SK-N-SH treated with all-trans-retinoic acid at 6 μM for 48 hours (cell line): ENCODE measurements at regions not wholly inside any gene's neighbourhood (a gene's known extent, or its start where the extent isn't known, plus 50 kb on each side); places are given as distances from the start of the nearest gene placed in this dataset.

ENCODE experiments used
- ATAC-seq: fragments of 200-7000 bp; cut with Tn5 transposase; 3 replicates; pipeline ENCODE4 v1.9.1; 2020; ENCODE audit warnings: mild to moderate bottlenecking, moderate library complexity
- ARNTL ChIP-seq: fragments of 450-650 bp; formaldehyde crosslinking; IDR thresholded peaks from 2 replicates; pipeline ENCODE4 v1.5.0; 2020; ENCODE audit warnings: low read depth, mild to moderate bottlenecking, moderate library complexity, borderline replicate concordance
- BACH2 ChIP-seq: fragments of 250-450 bp; sonication (Bioruptor Pico); IDR thresholded peaks from 2 replicates; pipeline ENCODE4 v1.9.0; 2021; ENCODE audit warnings: mild to moderate bottlenecking, borderline replicate concordance
- CSDC2 ChIP-seq: fragments of 250-450 bp; sonication (Bioruptor Pico); IDR thresholded peaks from 2 replicates; pipeline ENCODE4 v1.5.0; 2020; ENCODE audit warnings: mild to moderate bottlenecking, moderate library complexity
- ESRRG ChIP-seq: fragments of 250-450 bp; sonication (Bioruptor Pico); IDR thresholded peaks from 2 replicates; pipeline ENCODE4 v1.6.1; 2021; ENCODE audit warnings: mild to moderate bottlenecking
- GLIS3 ChIP-seq: fragments of 250-450 bp; sonication (Bioruptor Pico); IDR thresholded peaks from 2 replicates; pipeline ENCODE4 v1.5.0; 2020; ENCODE audit warnings: mild to moderate bottlenecking, moderate library complexity
- ISL1 ChIP-seq: fragments of 250-450 bp; sonication (Bioruptor Pico); IDR thresholded peaks from 2 replicates; pipeline ENCODE4 v2.1.2; 2022; ENCODE audit warnings: mild to moderate bottlenecking, moderate library complexity
- OSR1 ChIP-seq: fragments of 250-450 bp; sonication (Bioruptor Pico); IDR thresholded peaks from 2 replicates; pipeline ENCODE4 v1.8.0; 2022; ENCODE audit warnings: moderate library complexity, mild to moderate bottlenecking, inconsistent platforms
- RARB ChIP-seq: fragments of 250-450 bp; sonication (Bioruptor Pico); IDR thresholded peaks from 2 replicates; pipeline ENCODE4 v1.8.0; 2021; ENCODE audit warnings: mild to moderate bottlenecking, moderate library complexity
- SNAI2 ChIP-seq: fragments of 250-450 bp; sonication (Bioruptor Pico); IDR thresholded peaks from 2 replicates; pipeline ENCODE4 v1.5.0; 2020; ENCODE audit warnings: mild to moderate bottlenecking, moderate library complexity
- TCF4 ChIP-seq: fragments of 250-450 bp; sonication (Bioruptor Pico); IDR thresholded peaks from 2 replicates; pipeline ENCODE4 v1.8.0; 2021; ENCODE audit warnings: mild to moderate bottlenecking, moderate library complexity, borderline replicate concordance
- ZC3H10 ChIP-seq: fragments of 250-450 bp; sonication (Bioruptor Pico); IDR thresholded peaks from 2 replicates; pipeline ENCODE4 v1.5.1; 2021; ENCODE audit warnings: mild to moderate bottlenecking, moderate library complexity
- ZFP3 ChIP-seq: fragments of 250-450 bp; sonication (Bioruptor Pico); IDR thresholded peaks from 2 replicates; pipeline ENCODE4 v1.5.0; 2020; ENCODE audit warnings: mild to moderate bottlenecking, moderate library complexity
- ZFP30 ChIP-seq: fragments of 450-650 bp; formaldehyde crosslinking; IDR thresholded peaks from 2 replicates; pipeline ENCODE4 v1.5.0; 2022; ENCODE audit warnings: mild to moderate bottlenecking, moderate library complexity
- ZNF70 ChIP-seq: fragments of 450-650 bp; formaldehyde crosslinking; IDR thresholded peaks from 2 replicates; pipeline ENCODE4 v1.5.0; 2020; ENCODE audit warnings: mild to moderate bottlenecking, moderate library complexity
- ZNF8 ChIP-seq: fragments of 450-650 bp; formaldehyde crosslinking; IDR thresholded peaks from 2 replicates; pipeline ENCODE4 v1.5.0; 2020; ENCODE audit warnings: mild to moderate bottlenecking, moderate library complexity
- TF ChIP-seq, protein P1 (sequence below): fragments of 250-450 bp; sonication (Bioruptor Pico); IDR thresholded peaks from 2 replicates; pipeline ENCODE4 v1.8.0; 2020; ENCODE audit warnings: mild to moderate bottlenecking, moderate library complexity, borderline replicate concordance
- TF ChIP-seq, protein P2 (sequence below): fragments of 250-450 bp; sonication (Bioruptor Pico); IDR thresholded peaks from 2 replicates; pipeline ENCODE4 v1.5.1; 2020; ENCODE audit warnings: low read depth, mild to moderate bottlenecking, moderate library complexity
- TF ChIP-seq, protein P3 (sequence below): fragments of 250-450 bp; sonication (Bioruptor Pico); IDR thresholded peaks from 2 replicates; pipeline ENCODE4 v1.5.1; 2021; ENCODE audit warnings: mild to moderate bottlenecking, moderate library complexity
- TF ChIP-seq, protein P4 (sequence below): fragments of 250-450 bp; sonication (Bioruptor Pico); IDR thresholded peaks from 2 replicates; pipeline ENCODE4 v1.8.0; 2021; ENCODE audit warnings: low read depth, mild to moderate bottlenecking, moderate library complexity, borderline replicate concordance

DNA sequence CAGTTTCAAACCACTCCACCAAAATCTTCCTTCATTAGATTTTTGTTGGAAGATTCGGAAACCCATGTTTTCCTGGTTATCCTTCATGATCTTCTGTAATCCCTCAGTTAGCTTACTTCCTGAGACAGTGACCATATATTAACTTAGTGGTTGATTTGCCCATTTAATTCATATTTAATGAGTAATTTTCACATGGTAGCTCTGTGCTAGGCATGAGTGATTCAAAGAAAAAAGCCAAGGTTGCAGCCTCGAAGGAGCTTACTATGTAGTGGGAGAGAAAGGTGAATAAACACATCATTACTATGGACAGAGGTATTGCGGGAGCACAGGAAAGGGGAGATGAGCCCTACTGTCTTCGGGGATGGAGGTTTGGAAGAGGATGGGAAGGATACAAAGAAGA is 158.5 kb downstream of the TLE1 start (continued):
- TF ChIP-seq BACH2 (CRISPR knock-in tag) (no peak), ISL1 (CRISPR knock-in tag) (no peak), OSR1 (CRISPR knock-in tag) (no peak), ZNF70 (CRISPR knock-in tag) (no peak), ZNF8 (no peak)
- TF ChIP-seq, protein P1, sequence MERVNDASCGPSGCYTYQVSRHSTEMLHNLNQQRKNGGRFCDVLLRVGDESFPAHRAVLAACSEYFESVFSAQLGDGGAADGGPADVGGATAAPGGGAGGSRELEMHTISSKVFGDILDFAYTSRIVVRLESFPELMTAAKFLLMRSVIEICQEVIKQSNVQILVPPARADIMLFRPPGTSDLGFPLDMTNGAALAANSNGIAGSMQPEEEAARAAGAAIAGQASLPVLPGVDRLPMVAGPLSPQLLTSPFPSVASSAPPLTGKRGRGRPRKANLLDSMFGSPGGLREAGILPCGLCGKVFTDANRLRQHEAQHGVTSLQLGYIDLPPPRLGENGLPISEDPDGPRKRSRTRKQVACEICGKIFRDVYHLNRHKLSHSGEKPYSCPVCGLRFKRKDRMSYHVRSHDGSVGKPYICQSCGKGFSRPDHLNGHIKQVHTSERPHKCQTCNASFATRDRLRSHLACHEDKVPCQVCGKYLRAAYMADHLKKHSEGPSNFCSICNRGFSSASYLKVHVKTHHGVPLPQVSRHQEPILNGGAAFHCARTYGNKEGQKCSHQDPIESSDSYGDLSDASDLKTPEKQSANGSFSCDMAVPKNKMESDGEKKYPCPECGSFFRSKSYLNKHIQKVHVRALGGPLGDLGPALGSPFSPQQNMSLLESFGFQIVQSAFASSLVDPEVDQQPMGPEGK (CRISPR knock-in tag) = no peak
- TF ChIP-seq, all 23 proteins: peak for 0

DNA sequence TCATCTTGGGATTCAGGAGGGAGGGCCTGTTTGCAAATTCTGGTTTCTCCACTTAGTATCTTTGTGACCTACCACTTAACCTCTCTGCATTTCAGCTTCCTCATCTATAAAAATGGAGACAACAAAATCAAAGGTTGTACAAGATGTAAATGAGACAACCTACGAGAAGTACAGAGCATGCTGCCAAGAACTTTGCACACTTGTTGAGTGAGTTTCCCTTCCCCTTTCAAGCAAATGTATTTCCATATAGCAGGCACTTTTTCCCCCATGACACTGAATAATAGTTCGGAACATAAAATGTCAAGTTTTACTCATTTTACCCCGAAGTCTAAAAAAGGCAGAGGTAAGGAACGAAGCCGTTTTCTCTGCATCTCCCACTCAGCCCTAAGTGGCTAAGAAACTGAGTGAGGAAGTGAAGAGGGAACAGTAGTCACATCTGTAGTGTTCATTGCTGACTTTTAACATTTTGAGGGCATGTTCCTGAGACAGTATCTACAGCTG is 159.0 kb downstream of the TLE1 start:
- ATAC-seq = no peak
- no peak for TF ChIP-seq RARB (CRISPR knock-in tag)
- no peak for TF ChIP-seq TCF4 (CRISPR knock-in tag)
- TF ChIP-seq, protein P1 (CRISPR knock-in tag) = no peak
- TF ChIP-seq, protein P2, sequence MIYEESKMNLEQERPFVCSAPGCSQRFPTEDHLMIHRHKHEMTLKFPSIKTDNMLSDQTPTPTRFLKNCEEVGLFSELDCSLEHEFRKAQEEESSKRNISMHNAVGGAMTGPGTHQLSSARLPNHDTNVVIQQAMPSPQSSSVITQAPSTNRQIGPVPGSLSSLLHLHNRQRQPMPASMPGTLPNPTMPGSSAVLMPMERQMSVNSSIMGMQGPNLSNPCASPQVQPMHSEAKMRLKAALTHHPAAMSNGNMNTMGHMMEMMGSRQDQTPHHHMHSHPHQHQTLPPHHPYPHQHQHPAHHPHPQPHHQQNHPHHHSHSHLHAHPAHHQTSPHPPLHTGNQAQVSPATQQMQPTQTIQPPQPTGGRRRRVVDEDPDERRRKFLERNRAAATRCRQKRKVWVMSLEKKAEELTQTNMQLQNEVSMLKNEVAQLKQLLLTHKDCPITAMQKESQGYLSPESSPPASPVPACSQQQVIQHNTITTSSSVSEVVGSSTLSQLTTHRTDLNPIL (CRISPR knock-in tag) = no peak
- TF ChIP-seq, protein P3, sequence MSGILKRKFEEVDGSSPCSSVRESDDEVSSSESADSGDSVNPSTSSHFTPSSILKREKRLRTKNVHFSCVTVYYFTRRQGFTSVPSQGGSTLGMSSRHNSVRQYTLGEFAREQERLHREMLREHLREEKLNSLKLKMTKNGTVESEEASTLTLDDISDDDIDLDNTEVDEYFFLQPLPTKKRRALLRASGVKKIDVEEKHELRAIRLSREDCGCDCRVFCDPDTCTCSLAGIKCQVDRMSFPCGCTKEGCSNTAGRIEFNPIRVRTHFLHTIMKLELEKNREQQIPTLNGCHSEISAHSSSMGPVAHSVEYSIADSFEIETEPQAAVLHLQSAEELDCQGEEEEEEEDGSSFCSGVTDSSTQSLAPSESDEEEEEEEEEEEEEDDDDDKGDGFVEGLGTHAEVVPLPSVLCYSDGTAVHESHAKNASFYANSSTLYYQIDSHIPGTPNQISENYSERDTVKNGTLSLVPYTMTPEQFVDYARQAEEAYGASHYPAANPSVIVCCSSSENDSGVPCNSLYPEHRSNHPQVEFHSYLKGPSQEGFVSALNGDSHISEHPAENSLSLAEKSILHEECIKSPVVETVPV (CRISPR knock-in tag) = no peak
- no peak for TF ChIP-seq ZFP30
- TF ChIP-seq CSDC2 = no peak
- no peak for TF ChIP-seq ZNF8
- TF ChIP-seq ARNTL (CRISPR knock-in tag) = no peak
- TF ChIP-seq ZNF70 (CRISPR knock-in tag) = no peak
- TF ChIP-seq, protein P4, sequence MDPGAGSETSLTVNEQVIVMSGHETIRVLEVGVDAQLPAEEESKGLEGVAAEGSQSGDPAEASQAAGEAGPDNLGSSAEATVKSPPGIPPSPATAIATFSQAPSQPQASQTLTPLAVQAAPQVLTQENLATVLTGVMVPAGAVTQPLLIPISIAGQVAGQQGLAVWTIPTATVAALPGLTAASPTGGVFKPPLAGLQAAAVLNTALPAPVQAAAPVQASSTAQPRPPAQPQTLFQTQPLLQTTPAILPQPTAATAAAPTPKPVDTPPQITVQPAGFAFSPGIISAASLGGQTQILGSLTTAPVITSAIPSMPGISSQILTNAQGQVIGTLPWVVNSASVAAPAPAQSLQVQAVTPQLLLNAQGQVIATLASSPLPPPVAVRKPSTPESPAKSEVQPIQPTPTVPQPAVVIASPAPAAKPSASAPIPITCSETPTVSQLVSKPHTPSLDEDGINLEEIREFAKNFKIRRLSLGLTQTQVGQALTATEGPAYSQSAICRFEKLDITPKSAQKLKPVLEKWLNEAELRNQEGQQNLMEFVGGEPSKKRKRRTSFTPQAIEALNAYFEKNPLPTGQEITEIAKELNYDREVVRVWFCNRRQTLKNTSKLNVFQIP = no peak
- TF ChIP-seq OSR1 (CRISPR knock-in tag) = no peak
- TF ChIP-seq ISL1 (CRISPR knock-in tag) = no peak

DNA sequence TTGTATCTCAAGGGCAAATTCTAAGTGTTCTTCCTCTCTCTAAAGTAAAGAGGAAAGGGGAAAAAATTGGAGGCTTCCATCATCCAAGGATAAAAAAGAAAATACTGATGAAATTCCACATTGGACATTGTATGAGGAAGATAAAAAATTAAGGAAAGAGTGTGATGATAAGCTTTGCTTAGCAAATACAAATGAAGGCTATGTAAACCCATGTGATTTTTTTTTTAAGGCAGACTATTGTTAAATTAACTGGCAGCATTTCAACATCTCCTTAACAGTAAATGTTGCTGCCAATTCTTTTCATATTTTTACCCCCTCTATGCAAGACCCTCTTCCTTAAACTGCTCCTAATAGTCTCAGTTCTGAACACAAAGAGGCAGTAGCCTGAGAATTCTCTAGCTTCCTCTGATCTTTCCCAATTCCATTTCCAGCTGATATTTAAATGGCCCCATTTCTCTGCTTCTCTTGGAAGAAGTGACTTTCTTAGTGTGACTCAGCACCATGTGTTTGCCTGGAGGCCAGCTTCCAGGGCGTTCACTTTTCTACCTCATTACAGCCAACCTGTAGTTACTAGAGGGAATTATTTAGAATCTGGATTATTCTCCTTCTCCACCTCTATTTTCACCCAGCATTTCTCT is 159.7 kb downstream of the TLE1 start:
- ATAC-seq = peak; percentile 39; the same call in 2 of the 3 replicates
- TF ChIP-seq TCF4 (CRISPR knock-in tag) (no peak), ISL1 (CRISPR knock-in tag) (0 out of 2 replicates have a peak, but pooled peaks have one; percentile 6)

DNA sequence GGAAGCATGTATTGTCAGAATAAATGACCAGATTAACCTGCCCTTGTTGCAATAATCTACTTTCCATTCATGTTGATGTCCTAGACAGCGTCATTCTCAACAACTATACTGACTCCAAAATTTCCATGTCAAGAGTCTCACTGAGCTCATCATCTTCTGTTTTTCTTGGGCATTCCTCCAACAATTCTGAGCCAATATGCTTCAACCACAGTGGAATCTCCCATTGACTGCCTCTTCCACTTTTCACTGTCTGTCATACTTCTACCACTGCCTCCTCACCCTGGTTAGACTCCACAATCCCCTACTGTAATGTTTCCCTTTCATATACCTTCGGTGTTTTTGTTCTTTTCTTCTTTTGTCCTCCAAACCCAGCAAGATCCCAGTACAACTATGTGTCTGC is 162.8 kb downstream of the TLE1 start:
- TF ChIP-seq BACH2 (CRISPR knock-in tag) (no peak), ZFP3 (peak; percentile 43; the same call in 1 of the 2 replicates)
- peak; percentile 56 for ATAC-seq

DNA sequence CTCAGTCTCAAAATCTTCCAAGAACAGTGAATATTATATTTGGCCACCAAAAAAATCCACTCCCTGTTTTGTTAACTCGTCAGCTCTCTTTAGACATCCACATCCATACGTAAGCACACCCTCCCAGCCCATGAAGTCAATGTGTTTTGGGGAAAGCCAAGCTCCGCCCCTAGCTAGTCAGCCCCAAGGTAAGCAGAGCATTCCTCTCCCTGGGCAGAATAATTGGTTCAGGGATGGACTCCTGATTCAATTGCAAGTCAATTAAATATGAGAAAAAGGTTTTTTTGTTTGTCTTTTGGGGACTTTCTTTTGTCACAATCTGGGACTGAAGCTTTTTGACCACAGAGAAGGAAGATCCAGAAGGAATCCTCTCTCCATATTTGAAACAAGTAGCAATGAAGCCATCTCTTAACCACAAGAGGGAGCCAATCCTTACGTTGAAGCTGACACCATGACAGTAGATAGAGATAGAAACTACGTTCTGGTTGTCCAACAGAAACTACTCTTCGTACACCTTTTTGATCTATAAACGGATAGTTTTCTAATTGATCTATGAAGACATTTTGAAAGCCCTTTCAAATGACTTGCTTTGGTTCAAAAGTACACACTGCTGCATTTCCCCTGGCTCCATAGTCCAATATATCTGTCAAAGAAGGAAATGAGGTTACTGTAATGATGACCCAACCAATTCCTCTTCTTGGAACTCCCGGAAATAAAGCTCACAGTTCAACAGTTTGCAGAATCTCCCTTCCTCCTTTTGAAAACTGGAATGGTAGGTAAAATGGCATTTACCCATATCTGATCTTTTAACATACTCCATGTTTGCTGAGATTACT is 166.4 kb downstream of the TLE1 start:
- peak; percentile 94 for ATAC-seq
- TF ChIP-seq RARB (CRISPR knock-in tag) (no peak), ESRRG (CRISPR knock-in tag) (no peak), ZC3H10 (CRISPR knock-in tag) (no peak), SNAI2 (CRISPR knock-in tag) (no peak), ARNTL (CRISPR knock-in tag) (no peak), GLIS3 (CRISPR knock-in tag) (no peak)
- TF ChIP-seq, protein P4 = no peak
